HCT116 (cell line): ENCODE measurements at regions not wholly inside any gene's neighbourhood (a gene's known extent, or its start where the extent isn't known, plus 50 kb on each side); places are given as distances from the start of the nearest gene placed in this dataset.

Experiments used
- ATAC-seq: fragments of 200-7000 bp; cut with Tn5 transposase; 2 replicates; pipeline ENCODE4 v1.9.1; 2020; ENCODE audit warnings: mild to moderate bottlenecking, moderate library complexity
- BruUV-seq: library from RNA; stranded (reverse); fragments of 400-500 nt; replicated peaks from 2 replicates; lab custom pipeline; 2021; lab: Mats Ljungman, UMichigan
- CTCF ChIA-PET: fragments of 300-600 bp; sonication (Branson Sonifier 250); formaldehyde crosslinking; loops from one replicate; lab custom pipeline; 2021; ENCODE audit warnings: antibody characterized with exemption; lab: Charles Lee
- POLR2A ChIA-PET: fragments of 300-600, 350-600 bp; sonication (Branson Sonifier 250); formaldehyde crosslinking; loops from one replicate; lab custom pipeline; 2021; ENCODE audit warnings: antibody characterized with exemption; lab: Charles Lee
- RAD21 ChIA-PET, 2 experiments: fragments of 300-600 bp; sonication (Branson Sonifier 250); formaldehyde crosslinking; loops; one replicate each; lab custom pipeline; 2023; ENCODE audit warnings: low total read pairs in 2 of 2; ENCODE audit not compliant: uncharacterized antibody in 2 of 2, unreplicated experiment in 2 of 2, low non-redundant PET in 1 of 2; lab: Charles Lee
- DNase-seq: peaks from one replicate; pipeline ENCODE4 v3.0.0-alpha.2; 2010; ENCODE audit warnings: low read depth, low spot score
- H2AFZ ChIP-seq: fragments of 200-600 bp; shearing (Covaris generic), sonication (generic); 2 replicates; pipeline ENCODE4 v1.6.1; 2017; ENCODE audit warnings: low read depth, mixed run types, mixed read lengths, antibody characterized with exemption, low read length; ENCODE audit not compliant: poor library complexity, severe bottlenecking
- H3K27ac ChIP-seq: 2 replicates; pipeline ENCODE4 v1.5.1; 2012; ENCODE audit warnings: low read depth, low read length
- H3K27me3 ChIP-seq: fragments of 200-600 bp; sonication (generic); 2 replicates; pipeline ENCODE4 v1.6.1; 2016; ENCODE audit warnings: mixed run types, low read length, mixed read lengths; ENCODE audit not compliant: insufficient read depth
- H3K36me3 ChIP-seq, 2 experiments: fragments of 200-500 bp in 1 of 2; fragments of 200-600 bp in 1 of 2; sonication (Bioruptor generic) in 1 of 2; sonication (generic) in 1 of 2; 2 replicates each; pipeline versions ENCODE4 v1.5.1 to v1.6.1; 2014 to 2016; ENCODE audit warnings: low read length in 2 of 2, inconsistent platforms in 1 of 2, mixed read lengths in 1 of 2, mixed run types in 1 of 2; ENCODE audit not compliant: insufficient read depth in 2 of 2, control insufficient read depth in 1 of 2
- H3K4me1 ChIP-seq, 2 experiments: fragments of 200-600 bp in 1 of 2; sonication (generic) in 1 of 2; 2 replicates each; pipeline versions ENCODE4 v1.5.1 to v1.6.1; 2012 to 2017; ENCODE audit warnings: low read length in 2 of 2, inconsistent platforms in 1 of 2, mild to moderate bottlenecking in 1 of 2, mixed read lengths in 1 of 2, mixed run types in 1 of 2, moderate library complexity in 1 of 2; ENCODE audit not compliant: insufficient read depth in 2 of 2, control insufficient read depth in 1 of 2
- H3K4me2 ChIP-seq: fragments of 200-600 bp; sonication (generic); 2 replicates; pipeline ENCODE4 v1.6.1; 2017; ENCODE audit warnings: mixed run types, low read length, mixed read lengths
- H3K4me3 ChIP-seq, 2 experiments: fragments of 200-600 bp in 1 of 2; sonication (generic) in 1 of 2; replicated peaks in 1 of 2; 2 replicates each; pipeline ENCODE4 v1.5.1; 2011 to 2016; ENCODE audit warnings: low read length in 2 of 2, control low read depth in 1 of 2, low read depth in 1 of 2, mild to moderate bottlenecking in 1 of 2, mixed read lengths in 1 of 2, mixed run types in 1 of 2
- H3K79me2 ChIP-seq: fragments of 200-600 bp; sonication (generic); 2 replicates; pipeline ENCODE4 v1.6.1; 2017; ENCODE audit warnings: mild to moderate bottlenecking, mixed run types, low read length, moderate library complexity, mixed read lengths; ENCODE audit not compliant: insufficient read depth
- H3K9ac ChIP-seq: fragments of 200-600 bp; sonication (generic); 2 replicates; pipeline ENCODE4 v1.6.1; 2016; ENCODE audit warnings: low read length, mixed read lengths
- H3K9me2 ChIP-seq: fragments of 200-600 bp; sonication (generic), shearing (Covaris generic); 2 replicates; pipeline ENCODE4 v1.6.1; 2017; ENCODE audit warnings: mixed run types, mild to moderate bottlenecking, moderate library complexity; ENCODE audit not compliant: insufficient read depth
- H3K9me3 ChIP-seq, 2 experiments: fragments of 200-500 bp in 1 of 2; fragments of 200-600 bp in 1 of 2; sonication (Bioruptor generic) in 1 of 2; sonication (generic) in 1 of 2; 2 replicates each; pipeline ENCODE4 v1.6.1; 2014 to 2017; ENCODE audit warnings: low read length in 2 of 2, mixed read lengths in 2 of 2, inconsistent platforms in 1 of 2, low read depth in 1 of 2, mild to moderate bottlenecking in 1 of 2, mixed run types in 1 of 2, moderate library complexity in 1 of 2; ENCODE audit not compliant: control insufficient read depth in 1 of 2, insufficient read depth in 1 of 2
- H4K20me1 ChIP-seq: fragments of 200-600 bp; sonication (generic), shearing (Covaris generic); 2 replicates; pipeline ENCODE4 v1.6.1; 2017; ENCODE audit warnings: mixed run types, mild to moderate bottlenecking, moderate library complexity; ENCODE audit not compliant: insufficient read depth
- CBX3 ChIP-seq: IDR thresholded peaks from 2 replicates; pipeline ENCODE4 v1.6.1; 2012; ENCODE audit warnings: low read depth
- FOSL1 ChIP-seq: IDR thresholded peaks from 2 replicates; pipeline ENCODE4 v1.6.1; 2012; ENCODE audit warnings: low read depth
- POLR2A ChIP-seq: IDR thresholded peaks from 2 replicates; pipeline ENCODE4 v1.7.0; 2011; ENCODE audit warnings: borderline replicate concordance; ENCODE audit not compliant: insufficient read depth, insufficient read length; ENCODE audit errors: extremely low read depth
- RAD21 ChIP-seq: IDR thresholded peaks from 2 replicates; pipeline ENCODE4 v1.6.1; 2012; ENCODE audit warnings: low read depth, mild to moderate bottlenecking
- TCF7L2 ChIP-seq: IDR thresholded peaks from 2 replicates; pipeline ENCODE4 v1.7.0; 2011; ENCODE audit warnings: borderline replicate concordance, inconsistent platforms; ENCODE audit not compliant: insufficient read depth, insufficient read length; ENCODE audit errors: extremely low read depth
- intact Hi-C: fragments of 100-400 bp; cut with micrococcal nuclease; formaldehyde crosslinking; loops from 2 replicates; pipeline ENCODE4 v1.10.0; 2022
- TF ChIP-seq, protein P1 (sequence below): IDR thresholded peaks from 2 replicates; pipeline ENCODE4 v1.6.1; 2012

DNA sequence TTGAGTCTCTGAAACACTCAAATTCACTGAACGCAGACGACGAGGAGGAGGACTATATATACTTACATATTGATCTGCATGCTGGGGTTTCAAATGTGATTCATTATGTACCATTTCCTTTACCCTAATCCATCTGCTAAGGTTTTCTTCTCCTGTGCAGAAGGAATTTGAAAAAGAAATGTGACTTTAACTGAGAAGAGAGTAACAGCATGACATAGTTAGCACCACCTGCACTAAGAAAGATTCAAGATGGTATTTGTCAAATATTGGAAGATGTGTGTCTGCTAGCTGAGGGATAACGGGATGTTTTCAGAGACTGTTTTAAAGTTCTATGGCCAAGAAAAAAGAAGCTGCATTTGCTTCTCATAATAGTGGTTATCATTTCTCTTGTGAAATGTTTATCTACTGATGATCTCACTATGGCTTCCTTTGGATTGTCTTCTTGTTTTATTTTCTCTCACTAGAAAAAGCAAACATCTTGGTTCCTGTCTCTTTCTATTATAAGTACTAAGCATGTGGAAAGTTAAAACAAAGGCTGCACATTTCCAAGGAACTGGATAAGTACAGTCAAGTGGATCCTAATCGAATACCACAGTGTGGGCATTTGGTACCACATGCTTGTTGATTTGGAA is 89.8 kb upstream of the TLE4 start:
- H3K9ac ChIP-seq = no peak overlapping the region
- POLR2A ChIA-PET = no interaction called here
- RAD21 ChIA-PET = no interaction called here

DNA sequence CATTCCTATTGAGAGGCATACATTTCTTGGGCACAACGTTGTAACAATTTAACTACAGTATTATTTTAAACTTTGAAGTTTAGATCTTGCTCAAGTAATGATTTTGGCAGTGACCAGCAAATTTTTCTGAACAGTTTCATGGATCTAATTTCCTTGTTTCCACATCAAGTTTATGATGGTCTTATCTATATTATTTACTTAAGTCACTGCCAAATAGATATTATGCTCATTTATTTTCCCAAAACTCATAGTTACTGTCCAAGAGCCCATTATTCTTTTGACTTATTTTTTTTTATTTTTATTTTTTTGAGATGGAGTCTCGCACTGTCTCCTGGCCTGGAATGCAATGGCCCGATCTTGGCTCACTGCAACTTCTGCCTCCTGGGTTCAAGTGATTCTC is 86.5 kb upstream of the TLE4 start:
- H3K4me2 ChIP-seq = no peak overlapping the region
- ATAC-seq (no peak), DNase-seq (no peak)
- no peak overlapping the region for H2AFZ ChIP-seq
- POLR2A ChIA-PET = no interaction called here
- H3K27ac ChIP-seq = no peak overlapping the region
- H4K20me1 ChIP-seq = no peaks in the 10 kb centered on the region
- no peaks in the 10 kb centered on the region for H3K9me2 ChIP-seq
- intact Hi-C loops = no loop called here
- H3K4me1 ChIP-seq = no peaks in the 10 kb centered on the region
- H3K9ac ChIP-seq = no peak overlapping the region
- H3K9me3 ChIP-seq = peaks cover 0 to 12% of the 10 kb centered on the region in 2 experiments; a peak in 2 of 4 replicates
- BruUV-seq = no TSS peak
- H3K27me3 ChIP-seq = no peaks in the 10 kb centered on the region
- RAD21 ChIA-PET = no interaction called here
- H3K36me3 ChIP-seq = no peaks in the 10 kb centered on the region
- TF ChIP-seq FOSL1 (no peak), POLR2A (no peak), RAD21 (no peak)
- H3K79me2 ChIP-seq = no peaks in the 10 kb centered on the region
- CTCF ChIA-PET = no interaction called here
- H3K4me3 ChIP-seq = no peak overlapping the region

More for the DNA sequence above, 89.8 kb upstream of the TLE4 start:
- intact Hi-C loops = no loop called here
- H3K79me2 ChIP-seq = no peaks in the 10 kb centered on the region
- no peaks in the 10 kb centered on the region for H3K36me3 ChIP-seq
- no peak for DNase-seq
- H2AFZ ChIP-seq = no peak overlapping the region
- H3K9me2 ChIP-seq = no peaks in the 10 kb centered on the region
- no peak for TF ChIP-seq TCF7L2
- TF ChIP-seq CBX3 = no peak
- TF ChIP-seq, protein P1, sequence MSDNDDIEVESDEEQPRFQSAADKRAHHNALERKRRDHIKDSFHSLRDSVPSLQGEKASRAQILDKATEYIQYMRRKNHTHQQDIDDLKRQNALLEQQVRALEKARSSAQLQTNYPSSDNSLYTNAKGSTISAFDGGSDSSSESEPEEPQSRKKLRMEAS = no peak
- H3K4me3 ChIP-seq = no peak overlapping the region
- H3K27me3 ChIP-seq = no peaks in the 10 kb centered on the region
- BruUV-seq = no TSS peak
- no peaks in the 10 kb centered on the region for H3K4me1 ChIP-seq
- ATAC-seq = no peak
- H3K9me3 ChIP-seq = peaks cover 0 to 12% of the 10 kb centered on the region in 2 experiments; a peak in 2 of 4 replicates
- no peak overlapping the region for H3K27ac ChIP-seq
- H4K20me1 ChIP-seq = no peaks in the 10 kb centered on the region
- CTCF ChIA-PET = no interaction called here
- no peak overlapping the region for H3K4me2 ChIP-seq
